ENCODE measurements at regions not wholly inside any gene's neighbourhood (a gene's known extent, or its start where the extent isn't known, plus 50 kb on each side); places are given as distances from the start of the nearest gene placed in this dataset.

DNA sequence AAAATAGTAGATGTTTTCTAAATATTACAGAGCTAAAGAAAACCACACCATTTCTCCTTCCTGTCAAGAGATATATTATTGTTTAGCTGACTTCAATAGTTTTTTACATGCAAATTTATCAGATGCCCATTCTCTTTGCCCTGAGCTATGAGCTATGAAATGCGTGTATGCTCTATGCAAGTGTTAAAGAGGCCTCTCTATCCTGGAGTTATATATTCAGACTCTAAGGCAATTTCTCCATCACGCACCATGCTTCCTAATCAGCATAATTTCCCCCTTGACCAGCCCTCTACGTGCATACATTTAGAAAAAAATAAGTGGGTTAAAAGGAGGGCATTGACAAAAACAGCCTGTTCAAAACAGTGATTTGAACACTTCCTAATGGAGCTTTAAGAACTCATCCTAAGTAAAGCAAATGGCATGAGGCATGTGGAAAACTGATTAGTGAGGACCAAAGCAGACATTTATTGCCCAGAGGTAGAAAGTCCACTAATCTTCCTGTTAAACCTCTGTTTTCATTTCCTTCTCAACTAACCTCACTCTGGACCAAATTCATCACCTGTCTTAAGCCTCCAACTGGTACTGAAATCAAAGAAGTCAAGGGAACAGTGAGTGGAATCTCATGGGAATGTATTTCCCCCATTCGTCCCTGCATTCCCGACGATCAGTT lies 565.8 kb upstream of the PKN2 start:
- no peaks in the 10 kb centered on the region for H3K4me1 Mint-ChIP-seq (ENCODE audit: insufficient read depth, unreplicated experiment)

GRCh38 chr1:88124614-88125013 lies 559.5 kb upstream of the PKN2 start:
- no TSS peak for BruUV-seq (replicated peaks)
- intact Hi-C loops (cut with micrococcal nuclease) = no loop called here

More for the DNA sequence above, 565.8 kb upstream of the PKN2 start:
- BruUV-seq (replicated peaks) = no TSS peak
- intact Hi-C loops (cut with micrococcal nuclease) = no loop called here
- ChIA-PET CTCF (interaction anchor here (0.6 kb wide), 2 partner anchors 24 to 70 kb away, joined by 3 to 6 read pairs; no protein-coding TSS in a partner anchor), POLR2A (no interaction called here)
- DNase-seq (ENCODE audit: unreplicated experiment) = no peak
- TF ChIP-seq CTCF (IDR thresholded peaks at IDR 0.05; ENCODE audit: unreplicated experiment) = no peak
- H3K27ac Mint-ChIP-seq (ENCODE audit: low read depth, unreplicated experiment) = no peak overlapping the region
- no peaks in the 10 kb centered on the region for H3K9me3 Mint-ChIP-seq (ENCODE audit: unreplicated experiment)
- H3K27me3 Mint-ChIP-seq (ENCODE audit: insufficient read depth, unreplicated experiment) = no peaks in the 10 kb centered on the region
- no peak overlapping the region for H3K4me3 Mint-ChIP-seq (ENCODE audit: unreplicated experiment)
- no peaks in the 10 kb centered on the region for H3K36me3 Mint-ChIP-seq (ENCODE audit: insufficient read depth, unreplicated experiment)

DNA sequence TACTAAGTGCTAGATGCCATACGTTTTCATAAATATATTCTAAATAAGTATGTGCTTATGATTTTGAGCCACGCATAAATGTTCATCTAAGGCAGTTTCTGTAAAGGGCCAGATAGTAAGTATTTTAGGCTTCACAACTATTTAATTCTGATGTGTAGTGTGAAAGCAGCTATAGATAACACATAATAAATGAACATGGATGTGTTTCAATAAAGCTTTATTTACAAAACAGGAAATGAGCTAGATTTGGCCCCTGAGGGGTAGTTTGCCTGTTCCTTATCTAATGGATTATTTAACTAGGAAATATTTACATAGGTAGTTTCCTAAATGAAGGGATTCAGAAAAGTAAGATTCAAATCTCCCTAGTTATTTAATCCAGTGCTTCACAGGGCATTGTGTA lies 557.6 kb upstream of the PKN2 start:
- BruUV-seq (replicated peaks) = no TSS peak
- ChIA-PET CTCF (no interaction called here), POLR2A (no interaction called here)
- H3K4me1 Mint-ChIP-seq (ENCODE audit: insufficient read depth, unreplicated experiment) = no peaks in the 10 kb centered on the region
- no peaks in the 10 kb centered on the region for H3K27me3 Mint-ChIP-seq (ENCODE audit: insufficient read depth, unreplicated experiment)
- no peaks in the 10 kb centered on the region for H3K9me3 Mint-ChIP-seq (ENCODE audit: unreplicated experiment)
- TF ChIP-seq CTCF (IDR thresholded peaks at IDR 0.05; ENCODE audit: unreplicated experiment) = no peak
- no peak overlapping the region for H3K4me3 Mint-ChIP-seq (ENCODE audit: unreplicated experiment)
- intact Hi-C loops (cut with micrococcal nuclease) = no loop called here
- H3K36me3 Mint-ChIP-seq (ENCODE audit: insufficient read depth, unreplicated experiment) = no peaks in the 10 kb centered on the region
- DNase-seq (ENCODE audit: unreplicated experiment) = no peak
- H3K27ac Mint-ChIP-seq (ENCODE audit: low read depth, unreplicated experiment) = no peak overlapping the region

More at GRCh38 chr1:88124614-88125013, 559.5 kb upstream of the PKN2 start:
- no peaks in the 10 kb centered on the region for H3K36me3 Mint-ChIP-seq (ENCODE audit: insufficient read depth, unreplicated experiment)
- H3K27ac Mint-ChIP-seq (ENCODE audit: low read depth, unreplicated experiment) = no peak overlapping the region
- no peak overlapping the region for H3K4me3 Mint-ChIP-seq (ENCODE audit: unreplicated experiment)
- H3K27me3 Mint-ChIP-seq (ENCODE audit: insufficient read depth, unreplicated experiment) = no peaks in the 10 kb centered on the region
- H3K4me1 Mint-ChIP-seq (ENCODE audit: insufficient read depth, unreplicated experiment) = no peaks in the 10 kb centered on the region
- ChIA-PET CTCF (no interaction called here), POLR2A (interaction anchor here (0.6 kb wide), 1 partner anchor 242 kb away, joined by 3 read pairs; no protein-coding TSS in a partner anchor)
- TF ChIP-seq CTCF (IDR thresholded peaks at IDR 0.05; ENCODE audit: unreplicated experiment) = no peak
- no peak for DNase-seq (ENCODE audit: unreplicated experiment)
- no peaks in the 10 kb centered on the region for H3K9me3 Mint-ChIP-seq (ENCODE audit: unreplicated experiment)

DNA sequence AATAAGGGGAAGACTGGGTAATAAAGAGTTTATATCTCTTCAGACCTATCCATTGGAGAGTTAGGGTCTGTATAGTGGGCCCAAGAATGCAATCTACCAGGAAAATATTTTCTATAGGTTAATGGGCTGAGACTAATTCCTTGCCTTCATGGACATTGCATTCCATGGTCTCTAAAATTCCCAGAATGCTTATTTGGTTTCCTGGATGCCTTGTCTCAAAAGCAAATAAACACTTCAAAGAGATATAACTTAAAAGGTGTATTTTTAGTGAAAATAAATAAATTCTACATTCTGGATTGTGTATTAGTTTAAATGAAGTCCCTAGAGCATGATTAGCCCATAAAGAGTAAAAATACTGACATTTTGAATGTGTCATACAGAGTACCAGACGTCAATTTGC lies 550.1 kb upstream of the PKN2 start:
- Mint-ChIP-seq H3K4me3 (ENCODE audit: unreplicated experiment) (no peak overlapping the region), H3K27me3 (ENCODE audit: insufficient read depth, unreplicated experiment) (no peaks in the 10 kb centered on the region), H3K4me1 (ENCODE audit: insufficient read depth, unreplicated experiment) (no peaks in the 10 kb centered on the region), H3K9me3 (ENCODE audit: unreplicated experiment) (no peaks in the 10 kb centered on the region), H3K27ac (ENCODE audit: low read depth, unreplicated experiment) (no peak overlapping the region), H3K36me3 (ENCODE audit: insufficient read depth, unreplicated experiment) (no peaks in the 10 kb centered on the region)
- TF ChIP-seq CTCF (IDR thresholded peaks at IDR 0.05; ENCODE audit: unreplicated experiment) = no peak
- BruUV-seq (replicated peaks) = no TSS peak
- intact Hi-C loops (cut with micrococcal nuclease) = no loop called here
- DNase-seq (ENCODE audit: unreplicated experiment) = no peak
- ChIA-PET CTCF (no interaction called here), POLR2A (no interaction called here)

All from MCF 10A (cell line).